HTR-8/SVneo (cell line): ENCODE measurements at regions not wholly inside any gene's neighbourhood (a gene's known extent, or its start where the extent isn't known, plus 50 kb on each side); places are given as distances from the start of the nearest gene placed in this dataset.
A peak's percentile ranks its signal among the peaks of the same experiment; 100 is the strongest.

Source experiments
- DNase-seq: peaks from one replicate; pipeline ENCODE4 v3.0.0; 2011; ENCODE audit warnings: low spot score, mixed read lengths; ENCODE audit not compliant: insufficient read length
- FAIRE-seq: peaks from 2 replicates; lab custom pipeline; 2011; peaks lifted over from hg19 to GRCh38; lab: Jason Lieb, UNC

GRCh38 chr17:77666881-77667395 is 291.6 kb upstream of the TNRC6C start:
- DNase-seq: no peak
- no peak for FAIRE-seq

GRCh38 chr17:77667478-77667877 is 291.0 kb upstream of the TNRC6C start:
- FAIRE-seq: no peak

GRCh38 chr17:77668518-77668917 is 290.0 kb upstream of the TNRC6C start:
- no peak for FAIRE-seq
- DNase-seq: no peak

More at GRCh38 chr17:77667478-77667877, 291.0 kb upstream of the TNRC6C start:
- no peak for DNase-seq

- DNase-seq (no peak), FAIRE-seq (no peak)
These were observed 288.3 kb upstream of the TNRC6C start for GRCh38 chr17:77670173-77670572.

- FAIRE-seq: peak; percentile 91
These were observed 284.1 kb upstream of the TNRC6C start for GRCh38 chr17:77674358-77674757.

GRCh38 chr17:77675411-77675810 is 283.1 kb upstream of the TNRC6C start:
- FAIRE-seq (no peak), DNase-seq (no peak)

More at GRCh38 chr17:77674358-77674757, 284.1 kb upstream of the TNRC6C start:
- no peak for DNase-seq

- DNase-seq (no peak), FAIRE-seq (no peak)
These were observed 282.7 kb upstream of the TNRC6C start for GRCh38 chr17:77675816-77676215.

GRCh38 chr17:77676237-77676661 is 282.3 kb upstream of the TNRC6C start:
- no peak for DNase-seq
- FAIRE-seq: no peak

GRCh38 chr17:77677211-77677610 is 281.3 kb upstream of the TNRC6C start:
- no peak for FAIRE-seq
- DNase-seq: no peak

GRCh38 chr17:77677630-77678029 is 280.9 kb upstream of the TNRC6C start:
- no peak for FAIRE-seq

GRCh38 chr17:77679589-77679988 is 278.9 kb upstream of the TNRC6C start:
- DNase-seq (no peak), FAIRE-seq (no peak)

More at GRCh38 chr17:77677630-77678029, 280.9 kb upstream of the TNRC6C start:
- DNase-seq: no peak

GRCh38 chr17:77681861-77682260 is 276.6 kb upstream of the TNRC6C start:
- FAIRE-seq (no peak), DNase-seq (no peak)

GRCh38 chr17:77684803-77685798 is 273.4 kb upstream of the TNRC6C start:
- peak; percentile 40 for FAIRE-seq
- no peak for DNase-seq

GRCh38 chr17:77685881-77686486 is 272.5 kb upstream of the TNRC6C start:
- peak; percentile 48 for FAIRE-seq

GRCh38 chr17:77686903-77687302 is 271.6 kb upstream of the TNRC6C start:
- DNase-seq: no peak
- FAIRE-seq: no peak

More at GRCh38 chr17:77685881-77686486, 272.5 kb upstream of the TNRC6C start:
- no peak for DNase-seq

GRCh38 chr17:77687417-77687816 is 271.1 kb upstream of the TNRC6C start:
- DNase-seq (no peak), FAIRE-seq (no peak)

GRCh38 chr17:77687921-77688320 is 270.6 kb upstream of the TNRC6C start:
- FAIRE-seq: no peak
- no peak for DNase-seq

- no peak for FAIRE-seq
- no peak for DNase-seq
These were observed 270.1 kb upstream of the TNRC6C start for GRCh38 chr17:77688369-77688768.

- DNase-seq (no peak), FAIRE-seq (no peak)
These were observed 268.0 kb upstream of the TNRC6C start for GRCh38 chr17:77690271-77691161.
